Activated naive CD8-positive, alpha-beta T cell treated with anti-CD3 and anti-CD28 coated beads, Interleukin-2, amount 10 ng/mL, durations not matched to agents 7 days and 5 days (primary cell): ENCODE measurements at regions not wholly inside any gene's neighbourhood (a gene's known extent, or its start where the extent isn't known, plus 50 kb on each side); places are given as distances from the start of the nearest gene placed in this dataset.
"Not testable (repeated sequence)": the region's sequence is repeated elsewhere in the genome, so short reads cannot be mapped to it uniquely, and the experiment has no call there.

Experiments
- ATAC-seq: fragments of 150-1000 bp; cut with Tn5 transposase; one replicate; pipeline ENCODE4 v1.10.0; 2021; ENCODE audit warnings: low read depth, moderate library complexity
- POLR2A ChIA-PET: fragments of 350-600 bp; sonication (Branson Sonifier 250); formaldehyde crosslinking; loops from one replicate; lab custom pipeline; 2021; ENCODE audit warnings: antibody characterized with exemption; lab: Charles Lee
- DNase-seq: peaks from one replicate; pipeline ENCODE4 v3.0.0; 2021
- H3K27ac Mint-ChIP-seq: one replicate; pipeline ENCODE4 v1.8.0; 2022; ENCODE audit warnings: mild to moderate bottlenecking, mixed read lengths
- H3K27me3 Mint-ChIP-seq: one replicate; pipeline ENCODE4 v1.8.0; 2022; ENCODE audit warnings: mild to moderate bottlenecking, moderate library complexity, mixed read lengths
- H3K36me3 Mint-ChIP-seq: one replicate; pipeline ENCODE4 v1.8.0; 2021; ENCODE audit warnings: mild to moderate bottlenecking, mixed read lengths
- H3K4me1 Mint-ChIP-seq: one replicate; pipeline ENCODE4 v1.8.0; 2021; ENCODE audit warnings: mixed read lengths
- H3K4me3 Mint-ChIP-seq: one replicate; pipeline ENCODE4 v1.8.0; 2022; ENCODE audit warnings: mild to moderate bottlenecking, moderate library complexity, mixed read lengths
- H3K9me3 Mint-ChIP-seq: one replicate; pipeline ENCODE4 v1.8.0; 2021; ENCODE audit warnings: mixed read lengths

DNA sequence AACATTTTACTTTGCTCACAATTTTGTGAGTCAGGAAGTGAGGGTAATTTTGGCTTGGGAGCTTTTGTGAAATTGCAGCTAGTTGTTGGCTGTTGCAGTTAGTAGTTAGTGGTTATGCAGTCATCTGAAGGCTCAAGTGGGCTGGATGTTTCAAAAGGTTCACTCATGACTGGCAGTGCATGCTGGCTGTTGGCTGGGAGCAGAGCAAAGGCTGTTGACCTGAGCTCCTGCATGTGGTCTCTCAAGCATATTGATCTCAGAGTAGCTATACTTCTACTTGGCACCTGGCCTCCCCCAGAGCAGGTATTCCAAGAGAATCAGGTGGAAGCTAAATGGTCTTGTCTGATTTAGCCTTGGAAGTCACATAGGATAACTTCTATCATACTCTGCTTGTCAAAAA lies 414.1 kb upstream of the STXBP6 start:
- Mint-ChIP-seq H3K36me3 (no peaks in the 10 kb centered on the region), H3K27ac (no peak overlapping the region), H3K9me3 (no peaks in the 10 kb centered on the region), H3K4me3 (no peak overlapping the region), H3K27me3 (no peaks in the 10 kb centered on the region), H3K4me1 (no peaks in the 10 kb centered on the region)
- ATAC-seq, result no peak
- POLR2A ChIA-PET, result no interaction called here
- DNase-seq, result no peak

DNA sequence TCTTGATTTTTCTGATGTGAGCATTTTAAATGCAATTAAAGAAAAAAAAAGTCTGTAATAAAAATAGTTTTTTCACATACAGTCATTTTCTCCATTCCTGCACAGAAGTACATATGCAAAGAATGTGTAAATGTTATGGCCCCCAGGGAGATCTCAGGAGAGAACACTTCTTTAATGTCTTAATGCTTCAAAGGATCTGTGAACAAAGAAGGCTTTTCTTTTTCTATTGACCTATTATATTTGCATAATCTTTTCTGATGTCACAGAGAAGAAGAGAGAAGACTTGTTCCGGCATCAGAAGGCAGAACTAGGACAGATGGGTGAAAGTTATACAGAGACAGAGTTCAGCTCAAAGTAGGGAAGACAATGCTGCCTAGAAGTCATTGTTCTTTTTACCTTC lies 413.5 kb upstream of the STXBP6 start:
- POLR2A ChIA-PET, result no interaction called here

DNA sequence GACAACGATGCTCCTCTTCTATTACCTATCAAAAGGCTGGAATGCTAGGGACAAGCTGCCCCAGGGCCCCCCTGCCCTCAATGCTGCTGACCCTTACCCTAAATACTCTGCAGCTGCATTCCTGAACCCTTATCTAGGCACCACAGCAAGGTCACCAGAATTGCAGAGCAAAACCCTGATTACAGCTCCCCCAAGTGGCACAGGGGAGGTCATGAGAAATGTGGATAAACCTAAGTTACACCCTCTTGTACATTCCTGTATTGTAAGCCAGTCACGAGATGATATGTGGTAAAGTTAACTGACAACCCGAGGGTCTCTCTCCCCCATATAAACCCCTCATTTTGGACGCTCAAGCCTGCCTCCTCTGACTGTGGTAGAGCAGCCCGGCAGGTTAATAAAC lies 411.8 kb upstream of the STXBP6 start:
- POLR2A ChIA-PET, result no interaction called here
- no peak for ATAC-seq
- Mint-ChIP-seq H3K4me1 (no peaks in the 10 kb centered on the region), H3K36me3 (no peaks in the 10 kb centered on the region), H3K9me3 (no peaks in the 10 kb centered on the region), H3K27me3 (no peaks in the 10 kb centered on the region), H3K27ac (no peak overlapping the region), H3K4me3 (no peak overlapping the region)
- DNase-seq, result no peak

More for the DNA sequence above, 413.5 kb upstream of the STXBP6 start:
- no peaks in the 10 kb centered on the region for H3K9me3 Mint-ChIP-seq
- no peak overlapping the region for H3K27ac Mint-ChIP-seq
- ATAC-seq, result no peak
- DNase-seq, result no peak
- H3K36me3 Mint-ChIP-seq, result no peaks in the 10 kb centered on the region
- H3K27me3 Mint-ChIP-seq, result no peaks in the 10 kb centered on the region
- no peak overlapping the region for H3K4me3 Mint-ChIP-seq
- H3K4me1 Mint-ChIP-seq, result no peaks in the 10 kb centered on the region

DNA sequence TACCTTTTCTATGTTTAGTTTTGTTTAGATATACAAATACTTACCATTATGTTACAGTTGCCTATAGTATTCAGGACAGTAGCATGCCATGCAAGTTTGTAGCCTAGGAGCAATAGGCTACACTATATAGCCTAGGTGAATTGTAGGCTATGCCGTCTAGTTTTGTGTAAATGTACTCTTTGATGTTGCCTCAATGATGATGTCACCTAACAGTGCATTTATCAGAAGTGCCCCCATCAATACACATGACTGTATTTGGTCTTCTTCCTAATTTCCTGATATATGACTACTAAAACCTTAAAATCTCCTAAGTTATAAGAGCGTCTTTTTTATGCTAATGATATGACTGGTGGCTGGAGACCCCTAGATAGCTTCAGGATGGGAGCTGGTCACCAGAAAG lies 394.4 kb upstream of the STXBP6 start:
- POLR2A ChIA-PET, result no interaction called here
- no peaks in the 10 kb centered on the region for H3K27me3 Mint-ChIP-seq
- ATAC-seq (no peak), DNase-seq (no peak)
- H3K27ac Mint-ChIP-seq, result no peak overlapping the region
- no peaks in the 10 kb centered on the region for H3K36me3 Mint-ChIP-seq
- H3K4me3 Mint-ChIP-seq, result no peak overlapping the region
- no peaks in the 10 kb centered on the region for H3K4me1 Mint-ChIP-seq
- H3K9me3 Mint-ChIP-seq, result peaks cover 1% of the 10 kb centered on the region

DNA sequence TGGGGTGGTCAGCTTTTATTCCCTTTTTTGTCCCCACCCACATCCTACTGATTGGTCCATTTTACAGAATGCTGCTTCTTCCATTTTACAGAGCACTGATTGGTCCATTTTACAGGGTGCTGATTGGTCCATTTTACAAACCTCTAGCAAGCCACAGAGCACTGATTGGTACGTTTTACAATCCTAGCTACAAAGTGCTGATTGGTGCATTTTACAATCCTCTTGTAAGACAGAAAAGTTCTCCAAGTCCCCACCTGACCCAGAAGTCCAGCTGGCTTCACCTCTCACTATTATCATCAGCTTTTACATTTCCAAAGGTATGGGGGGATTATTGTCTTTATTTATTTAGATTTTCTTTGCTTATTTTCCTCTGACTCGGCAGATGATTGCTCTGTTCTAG lies 390.4 kb upstream of the STXBP6 start:
- POLR2A ChIA-PET, H3K27me3 Mint-ChIP-seq, H3K27ac Mint-ChIP-seq, DNase-seq, H3K4me1 Mint-ChIP-seq, H3K9me3 Mint-ChIP-seq, H3K4me3 Mint-ChIP-seq, H3K36me3 Mint-ChIP-seq, ATAC-seq: not testable (repeated sequence)

DNA sequence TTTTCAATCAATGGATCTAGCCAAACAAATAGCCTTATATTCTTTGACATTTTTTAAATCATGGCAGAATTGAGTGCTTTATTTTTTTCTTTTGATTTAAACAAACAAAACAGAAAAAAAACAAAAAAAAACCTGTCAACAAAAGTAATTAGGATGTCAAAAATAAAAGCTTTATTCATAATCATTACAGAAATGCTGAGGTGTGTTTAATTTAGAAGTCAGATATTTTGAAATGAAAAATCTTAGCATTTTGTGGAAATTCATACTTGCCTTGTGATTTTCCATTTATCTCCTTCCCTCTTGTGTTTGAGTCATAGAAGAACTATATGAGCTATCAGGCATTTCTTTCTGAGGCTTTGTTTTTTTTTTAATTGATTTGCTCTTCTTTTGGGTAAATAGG lies 387.0 kb upstream of the STXBP6 start:
- no peak overlapping the region for H3K4me3 Mint-ChIP-seq

DNA sequence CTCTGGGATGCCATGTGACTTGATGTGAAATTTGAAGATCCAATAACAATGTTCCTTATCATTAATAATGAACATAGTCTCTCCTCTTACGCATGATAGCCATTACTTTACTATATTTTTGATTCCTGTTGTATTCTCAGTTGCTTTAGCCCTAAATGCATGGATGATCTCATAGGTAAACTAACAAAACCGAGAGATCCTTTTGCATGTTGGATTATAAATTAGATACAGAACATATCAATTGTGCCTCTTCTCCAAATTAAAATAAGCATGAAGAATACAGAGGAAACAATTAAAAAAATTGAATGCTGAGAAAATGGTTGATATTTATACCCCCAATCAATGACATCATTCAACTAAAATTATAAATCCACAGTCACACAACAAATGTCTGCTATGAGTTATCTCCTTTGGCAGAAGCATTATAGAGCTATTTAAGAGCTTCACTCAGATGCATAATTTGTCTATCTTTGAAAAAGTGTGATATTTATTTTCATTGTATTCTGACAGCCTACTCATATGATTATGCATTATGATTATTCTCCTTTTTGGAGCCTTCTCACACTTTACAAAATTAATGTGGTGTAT lies 386.4 kb upstream of the STXBP6 start:
- Mint-ChIP-seq H3K27me3 (no peaks in the 10 kb centered on the region), H3K27ac (no peak overlapping the region), H3K4me3 (no peak overlapping the region), H3K4me1 (no peaks in the 10 kb centered on the region), H3K36me3 (no peaks in the 10 kb centered on the region), H3K9me3 (peaks cover 8% of the 10 kb centered on the region)
- DNase-seq (no peak), ATAC-seq (no peak)
- POLR2A ChIA-PET, result no interaction called here

More for the DNA sequence above, 387.0 kb upstream of the STXBP6 start:
- H3K9me3 Mint-ChIP-seq, result peaks cover 8% of the 10 kb centered on the region
- no peaks in the 10 kb centered on the region for H3K27me3 Mint-ChIP-seq
- no peak overlapping the region for H3K27ac Mint-ChIP-seq
- DNase-seq (no peak), ATAC-seq (no peak)
- H3K36me3 Mint-ChIP-seq, result no peaks in the 10 kb centered on the region
- no peaks in the 10 kb centered on the region for H3K4me1 Mint-ChIP-seq
- POLR2A ChIA-PET, result no interaction called here

DNA sequence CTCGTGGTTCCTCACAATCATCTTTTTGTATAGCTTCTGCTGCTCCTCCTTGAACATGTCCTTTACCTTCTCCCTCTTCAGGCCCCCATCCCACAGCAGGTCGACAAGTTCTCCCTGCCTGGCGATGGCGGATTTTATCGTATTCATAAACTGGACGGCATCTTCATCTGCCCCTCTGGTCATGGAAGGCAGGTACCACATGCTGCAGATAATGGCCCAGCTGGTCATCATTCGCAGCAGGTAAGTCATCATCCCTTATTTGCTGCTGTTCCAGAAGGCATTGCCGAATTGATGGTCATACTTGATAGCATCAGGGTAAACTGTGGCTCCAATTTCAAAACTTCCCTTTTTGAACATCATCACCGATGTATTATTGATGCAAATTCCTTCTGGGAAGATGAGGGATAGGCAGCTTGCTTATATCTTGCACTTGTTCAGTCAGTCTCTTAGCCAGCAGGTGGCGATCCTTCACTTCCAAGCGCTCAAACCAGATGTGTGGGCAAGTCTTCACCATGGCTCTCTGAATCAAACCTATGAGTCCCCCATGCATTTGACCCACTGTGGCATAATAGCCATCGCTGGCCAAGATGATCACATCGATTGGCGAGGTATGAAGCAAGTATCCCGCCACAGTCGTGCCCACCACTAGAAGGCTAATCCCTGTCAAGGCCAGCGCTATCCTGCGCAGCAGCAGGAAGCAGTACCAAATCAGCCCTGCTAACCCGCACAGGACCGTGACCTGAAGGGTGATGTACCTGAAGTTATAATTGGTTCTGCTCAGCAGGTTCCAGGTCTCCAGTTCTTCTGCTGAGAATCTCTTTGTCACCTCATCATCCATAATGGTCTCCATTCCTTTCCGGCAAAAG lies 381.5 kb upstream of the STXBP6 start:
- no peaks in the 10 kb centered on the region for H3K27me3 Mint-ChIP-seq
- no peak overlapping the region for H3K27ac Mint-ChIP-seq
- no peaks in the 10 kb centered on the region for H3K36me3 Mint-ChIP-seq
- no peak overlapping the region for H3K4me3 Mint-ChIP-seq
- ATAC-seq, result no peak
- DNase-seq, result no peak
- H3K4me1 Mint-ChIP-seq, result no peaks in the 10 kb centered on the region
- POLR2A ChIA-PET, result no interaction called here
- H3K9me3 Mint-ChIP-seq, result peaks cover 17% of the 10 kb centered on the region

DNA sequence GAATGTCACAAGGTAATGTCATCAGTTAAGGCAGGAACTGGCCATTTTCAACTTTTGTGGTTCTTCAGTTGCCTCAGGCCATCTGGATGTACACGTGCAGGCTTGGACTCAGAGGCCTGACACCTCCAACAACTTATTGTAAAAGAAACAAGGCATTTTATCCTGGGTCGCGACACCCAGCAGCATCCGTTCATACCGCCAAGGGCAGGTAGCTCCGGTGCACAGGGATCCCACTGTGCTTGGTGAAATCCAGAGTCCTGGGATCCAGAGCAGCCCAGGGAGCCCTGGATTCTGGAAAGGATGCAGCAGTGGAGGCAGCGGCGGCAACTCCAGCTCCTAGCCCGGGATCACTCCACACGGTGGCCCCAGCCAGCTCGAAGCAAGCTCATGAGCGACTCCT lies 380.9 kb upstream of the STXBP6 start:
- peaks cover 17% of the 10 kb centered on the region for H3K9me3 Mint-ChIP-seq
- H3K36me3 Mint-ChIP-seq, result no peaks in the 10 kb centered on the region
- H3K4me1 Mint-ChIP-seq, result no peaks in the 10 kb centered on the region
- no peak overlapping the region for H3K27ac Mint-ChIP-seq
- POLR2A ChIA-PET, result no interaction called here
- no peak for DNase-seq
- H3K27me3 Mint-ChIP-seq, result no peaks in the 10 kb centered on the region
- ATAC-seq, result no peak
- no peak overlapping the region for H3K4me3 Mint-ChIP-seq

DNA sequence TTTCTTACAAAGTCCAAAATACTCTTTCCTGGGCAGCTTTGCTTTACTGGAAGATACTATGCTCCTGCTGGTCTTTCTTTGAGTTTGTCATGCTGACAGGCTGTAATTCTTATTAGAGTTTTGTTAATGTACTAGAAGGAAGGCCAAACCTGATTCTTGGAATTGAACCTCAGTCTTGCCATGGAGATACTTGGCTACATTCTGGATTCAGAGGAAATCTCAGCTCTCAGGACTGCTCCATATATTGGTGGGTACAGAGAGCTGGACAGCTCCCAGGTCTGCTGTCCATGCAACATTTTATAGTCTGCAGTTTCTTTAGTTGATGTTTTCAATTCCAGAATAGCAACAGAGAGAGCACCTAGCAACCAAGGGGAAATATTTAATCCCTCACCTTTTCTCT lies 363.1 kb upstream of the STXBP6 start:
- POLR2A ChIA-PET, result interaction anchor here (0.5 kb wide), 1 partner anchor 38 kb away, joined by 3 read pairs; no protein-coding TSS in a partner anchor
- Mint-ChIP-seq H3K4me1 (no peaks in the 10 kb centered on the region), H3K9me3 (no peaks in the 10 kb centered on the region), H3K27me3 (no peaks in the 10 kb centered on the region), H3K4me3 (no peak overlapping the region), H3K27ac (no peak overlapping the region), H3K36me3 (no peaks in the 10 kb centered on the region)
- no peak for ATAC-seq
- no peak for DNase-seq

DNA sequence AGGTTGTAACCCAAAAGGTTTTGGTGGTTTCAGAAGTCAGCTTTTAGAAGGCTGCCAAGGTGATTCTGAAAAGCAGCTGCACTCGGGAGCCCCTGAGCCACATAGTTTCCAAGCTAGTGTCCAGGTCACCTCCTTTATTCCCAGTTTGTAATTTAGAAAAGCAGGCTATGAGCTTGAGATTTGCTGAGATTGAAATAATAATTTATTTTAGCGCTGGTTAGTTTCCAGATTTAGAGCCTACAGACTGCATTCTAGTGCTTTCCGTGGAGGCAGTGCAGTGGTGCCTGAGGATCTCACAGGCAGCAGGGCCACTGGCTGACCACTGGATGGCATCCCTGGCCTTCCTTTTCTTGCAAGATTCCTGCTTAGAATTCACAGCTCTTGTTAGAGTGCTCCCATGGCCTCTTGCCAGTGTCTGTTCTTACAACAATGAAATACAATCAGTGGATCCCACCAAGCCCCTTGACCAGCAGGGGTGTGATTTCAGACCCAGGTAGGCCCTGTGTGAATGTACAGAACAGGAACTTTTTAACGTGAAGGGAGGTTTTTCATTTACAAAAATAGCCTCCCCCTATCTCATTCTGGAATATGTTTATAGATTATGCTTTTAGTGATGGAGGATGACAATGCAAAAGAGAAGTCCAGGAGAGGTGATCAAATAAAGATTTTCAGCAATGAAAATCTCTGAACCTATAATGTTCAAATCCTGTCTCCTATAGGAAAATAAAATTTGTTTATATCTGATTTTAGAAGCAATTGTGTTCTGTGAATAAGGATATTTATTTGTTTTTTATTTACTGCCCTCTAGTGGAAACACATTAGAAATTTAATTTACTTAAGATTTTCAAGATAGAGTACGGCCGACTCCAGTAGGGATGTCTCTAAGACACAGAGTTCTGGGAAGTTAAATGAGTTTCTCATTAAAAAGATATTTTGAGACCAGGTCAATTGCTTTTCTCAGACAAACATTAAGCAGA lies 362.1 kb upstream of the STXBP6 start:
- POLR2A ChIA-PET, result no interaction called here
- Mint-ChIP-seq H3K27ac (no peak overlapping the region), H3K9me3 (peaks cover 2% of the 10 kb centered on the region), H3K36me3 (no peaks in the 10 kb centered on the region), H3K27me3 (no peaks in the 10 kb centered on the region), H3K4me3 (no peak overlapping the region), H3K4me1 (no peaks in the 10 kb centered on the region)
- DNase-seq (no peak), ATAC-seq (no peak)

DNA sequence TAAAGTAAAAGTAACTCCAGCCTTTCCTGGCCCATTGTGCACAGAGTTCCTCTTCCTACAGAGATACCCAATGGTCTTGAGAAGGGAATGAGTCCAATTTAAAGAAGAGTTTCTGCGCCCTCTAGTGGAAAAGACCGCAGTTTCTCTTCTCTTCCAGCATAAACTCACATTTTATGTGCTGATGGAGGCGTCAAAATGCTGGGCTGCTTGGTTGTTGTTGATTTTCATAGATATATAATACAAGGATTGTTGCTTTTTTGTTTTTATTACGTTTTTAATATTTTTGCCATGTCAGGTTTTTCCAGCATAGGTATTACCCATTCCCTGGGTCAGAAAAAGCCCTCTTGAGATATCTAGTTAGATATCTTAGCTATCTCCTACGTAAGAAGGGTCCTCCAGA lies 356.9 kb upstream of the STXBP6 start:
- Mint-ChIP-seq H3K4me3 (no peak overlapping the region), H3K9me3 (peaks cover 2% of the 10 kb centered on the region), H3K36me3 (no peaks in the 10 kb centered on the region), H3K4me1 (no peaks in the 10 kb centered on the region), H3K27ac (no peak overlapping the region), H3K27me3 (no peaks in the 10 kb centered on the region)
- POLR2A ChIA-PET, result no interaction called here
- DNase-seq (no peak), ATAC-seq (no peak)

DNA sequence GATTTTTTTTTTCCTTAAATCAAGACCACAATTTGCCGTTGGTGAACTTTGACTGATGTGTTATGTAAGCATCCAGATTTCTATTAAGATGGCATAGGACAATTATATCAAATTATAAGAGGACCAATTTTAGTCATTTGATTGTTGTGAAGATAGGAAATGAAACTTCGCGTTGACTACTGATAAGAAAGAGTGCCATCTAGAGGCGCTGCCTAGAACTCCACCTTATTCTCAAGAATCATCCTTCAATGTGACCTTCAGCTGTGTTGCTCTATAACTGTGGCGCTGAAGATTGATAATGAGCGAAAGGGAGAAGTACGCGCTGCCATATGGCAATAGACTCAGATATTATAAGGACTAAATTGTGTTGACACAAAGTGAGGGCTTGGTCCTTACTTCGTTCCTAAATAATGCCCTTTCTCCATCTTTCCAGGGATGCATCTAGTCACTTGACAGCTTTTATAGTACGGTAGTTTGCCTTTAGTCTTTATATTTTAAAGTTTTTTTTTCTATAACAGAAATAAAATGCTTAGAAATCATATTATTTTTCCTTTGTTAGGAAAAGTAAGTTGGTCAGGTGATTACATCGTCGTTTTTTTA lies 350.8 kb upstream of the STXBP6 start:
- no peak overlapping the region for H3K27ac Mint-ChIP-seq
- H3K4me3 Mint-ChIP-seq, result no peak overlapping the region
- POLR2A ChIA-PET, result no interaction called here
- no peaks in the 10 kb centered on the region for H3K27me3 Mint-ChIP-seq
- ATAC-seq (no peak), DNase-seq (no peak)
- no peaks in the 10 kb centered on the region for H3K9me3 Mint-ChIP-seq
- H3K4me1 Mint-ChIP-seq, result no peaks in the 10 kb centered on the region
- H3K36me3 Mint-ChIP-seq, result no peaks in the 10 kb centered on the region
